ENCODE measurements at regions not wholly inside any gene's neighbourhood (a gene's known extent, or its start where the extent isn't known, plus 50 kb on each side); places are given as distances from the start of the nearest gene placed in this dataset.

GRCh38 chr5:174378121-174378874 lies 332.8 kb downstream of the NSG2 start:
- Histone ChIP-seq H3K4me3 (no peak overlapping the region), H3K27ac (no peak overlapping the region), H3K9me3 (ENCODE audit: low read depth, low read length) (no peaks in the 10 kb centered on the region), H3K36me3 (ENCODE audit: insufficient read depth, low read length) (no peaks in the 10 kb centered on the region), H3K9ac (ENCODE audit: insufficient read length) (no peak overlapping the region)
- no peak for TF ChIP-seq POLR2AphosphoS5 (IDR thresholded peaks at IDR 0.05; ENCODE audit: borderline replicate concordance, low read depth, low read length)
- TF ChIP-seq EZH2 (IDR thresholded peaks at IDR 0.05) = no peak
- TF ChIP-seq FOXP2 (optimal IDR thresholded peaks at IDR 0.05; ENCODE audit: control extremely low read depth, extremely low read length, insufficient read depth) = no peak
- DNase-seq (ENCODE audit: low read depth, low spot score) = no peak

- H3K9me3 ChIP-seq (ENCODE audit: low read depth, low read length) = no peaks in the 10 kb centered on the region
- no peak overlapping the region for H3K9ac ChIP-seq (ENCODE audit: insufficient read length)
- H3K27ac ChIP-seq = no peak overlapping the region
- H3K36me3 ChIP-seq (ENCODE audit: insufficient read depth, low read length) = no peaks in the 10 kb centered on the region
- DNase-seq (ENCODE audit: low read depth, low spot score) = no peak
- no peak overlapping the region for H3K4me3 ChIP-seq
- TF ChIP-seq POLR2AphosphoS5 (IDR thresholded peaks at IDR 0.05; ENCODE audit: borderline replicate concordance, low read depth, low read length) (no peak), EZH2 (IDR thresholded peaks at IDR 0.05) (no peak), FOXP2 (optimal IDR thresholded peaks at IDR 0.05; ENCODE audit: control extremely low read depth, extremely low read length, insufficient read depth) (no peak)
These were observed 334.8 kb downstream of the NSG2 start for GRCh38 chr5:174380311-174380710.

- H3K9ac ChIP-seq (ENCODE audit: insufficient read length) = no peak overlapping the region
- TF ChIP-seq FOXP2 (optimal IDR thresholded peaks at IDR 0.05; ENCODE audit: control extremely low read depth, extremely low read length, insufficient read depth) = no peak
- TF ChIP-seq POLR2AphosphoS5 (IDR thresholded peaks at IDR 0.05; ENCODE audit: borderline replicate concordance, low read depth, low read length) = no peak
- TF ChIP-seq EZH2 (IDR thresholded peaks at IDR 0.05) = no peak
- no peaks in the 10 kb centered on the region for H3K9me3 ChIP-seq (ENCODE audit: low read depth, low read length)
- no peak overlapping the region for H3K4me3 ChIP-seq
- H3K36me3 ChIP-seq (ENCODE audit: insufficient read depth, low read length) = no peaks in the 10 kb centered on the region
- DNase-seq (ENCODE audit: low read depth, low spot score) = no peak
- no peak overlapping the region for H3K27ac ChIP-seq
These were observed 335.7 kb downstream of the NSG2 start for GRCh38 chr5:174381241-174381640.

- TF ChIP-seq FOXP2 (optimal IDR thresholded peaks at IDR 0.05; ENCODE audit: control extremely low read depth, extremely low read length, insufficient read depth) (no peak), EZH2 (IDR thresholded peaks at IDR 0.05) (no peak), POLR2AphosphoS5 (IDR thresholded peaks at IDR 0.05; ENCODE audit: borderline replicate concordance, low read depth, low read length) (no peak)
- Histone ChIP-seq H3K27ac (no peak overlapping the region), H3K9me3 (ENCODE audit: low read depth, low read length) (no peaks in the 10 kb centered on the region), H3K9ac (ENCODE audit: insufficient read length) (no peak overlapping the region), H3K4me3 (no peak overlapping the region), H3K36me3 (ENCODE audit: insufficient read depth, low read length) (no peaks in the 10 kb centered on the region)
- DNase-seq (ENCODE audit: low read depth, low spot score) = no peak
These were observed 338.0 kb downstream of the NSG2 start for GRCh38 chr5:174383210-174384167.

GRCh38 chr5:174384509-174384947 lies 339.0 kb downstream of the NSG2 start:
- no peaks in the 10 kb centered on the region for H3K36me3 ChIP-seq (ENCODE audit: insufficient read depth, low read length)
- H3K27ac ChIP-seq = no peak overlapping the region
- no peak for DNase-seq (ENCODE audit: low read depth, low spot score)
- TF ChIP-seq POLR2AphosphoS5 (IDR thresholded peaks at IDR 0.05; ENCODE audit: borderline replicate concordance, low read depth, low read length) = no peak
- TF ChIP-seq FOXP2 (optimal IDR thresholded peaks at IDR 0.05; ENCODE audit: control extremely low read depth, extremely low read length, insufficient read depth) = no peak
- TF ChIP-seq EZH2 (IDR thresholded peaks at IDR 0.05) = no peak
- H3K9ac ChIP-seq (ENCODE audit: insufficient read length) = no peak overlapping the region
- no peak overlapping the region for H3K4me3 ChIP-seq
- H3K9me3 ChIP-seq (ENCODE audit: low read depth, low read length) = no peaks in the 10 kb centered on the region

GRCh38 chr5:174386306-174386705 lies 338.1 kb upstream of the MSX2 start:
- no peak overlapping the region for H3K4me3 ChIP-seq
- no peak overlapping the region for H3K27ac ChIP-seq
- no peaks in the 10 kb centered on the region for H3K36me3 ChIP-seq (ENCODE audit: insufficient read depth, low read length)
- H3K9ac ChIP-seq (ENCODE audit: insufficient read length) = no peak overlapping the region
- no peak for DNase-seq (ENCODE audit: low read depth, low spot score)
- H3K9me3 ChIP-seq (ENCODE audit: low read depth, low read length) = no peaks in the 10 kb centered on the region
- no peak for TF ChIP-seq EZH2 (IDR thresholded peaks at IDR 0.05)

- no peak for DNase-seq (ENCODE audit: low read depth, low spot score)
- Histone ChIP-seq H3K27ac (no peak overlapping the region), H3K36me3 (ENCODE audit: insufficient read depth, low read length) (no peaks in the 10 kb centered on the region), H3K9me3 (ENCODE audit: low read depth, low read length) (no peaks in the 10 kb centered on the region), H3K4me3 (no peak overlapping the region), H3K9ac (ENCODE audit: insufficient read length) (no peak overlapping the region)
- TF ChIP-seq FOXP2 (optimal IDR thresholded peaks at IDR 0.05; ENCODE audit: control extremely low read depth, extremely low read length, insufficient read depth) (no peak), EZH2 (IDR thresholded peaks at IDR 0.05) (no peak), POLR2AphosphoS5 (IDR thresholded peaks at IDR 0.05; ENCODE audit: borderline replicate concordance, low read depth, low read length) (no peak)
These were observed 337.5 kb upstream of the MSX2 start for GRCh38 chr5:174386846-174387245.

- Histone ChIP-seq H3K9me3 (ENCODE audit: low read depth, low read length) (no peaks in the 10 kb centered on the region), H3K4me3 (no peak overlapping the region)
These were observed 336.9 kb upstream of the MSX2 start for GRCh38 chr5:174387448-174387847.

More at GRCh38 chr5:174387448-174387847, 336.9 kb upstream of the MSX2 start:
- no peak overlapping the region for H3K9ac ChIP-seq (ENCODE audit: insufficient read length)
- TF ChIP-seq POLR2AphosphoS5 (IDR thresholded peaks at IDR 0.05; ENCODE audit: borderline replicate concordance, low read depth, low read length) (no peak), EZH2 (IDR thresholded peaks at IDR 0.05) (no peak), FOXP2 (optimal IDR thresholded peaks at IDR 0.05; ENCODE audit: control extremely low read depth, extremely low read length, insufficient read depth) (no peak)
- no peak for DNase-seq (ENCODE audit: low read depth, low spot score)
- no peaks in the 10 kb centered on the region for H3K36me3 ChIP-seq (ENCODE audit: insufficient read depth, low read length)
- no peak overlapping the region for H3K27ac ChIP-seq
